Activated CD8-positive, alpha-beta memory T cell treated with anti-CD3 and anti-CD28 coated beads for 1 hour (primary cell): ENCODE measurements at regions not wholly inside any gene's neighbourhood (a gene's known extent, or its start where the extent isn't known, plus 50 kb on each side); places are given as distances from the start of the nearest gene placed in this dataset.

Source experiments
- DNase-seq, 2 donors: peaks; one replicate each; pipeline ENCODE4 v3.0.0-alpha.2; 2020; ENCODE audit warnings: low read depth in 1 of 2; ENCODE audit errors: extremely low read depth in 1 of 2

GRCh38 chr2:59713577-59713976 is 839.9 kb downstream of the BCL11A start:
- DNase-seq: no peak

GRCh38 chr2:59711121-59711520 is 842.3 kb downstream of the BCL11A start:
- no peak for DNase-seq

GRCh38 chr2:59706729-59707128 is 846.7 kb downstream of the BCL11A start:
- DNase-seq: no peak

- no peak for DNase-seq
These were observed 849.7 kb downstream of the BCL11A start for GRCh38 chr2:59703796-59704195.

GRCh38 chr2:59702026-59702425 is 851.4 kb downstream of the BCL11A start:
- no peak for DNase-seq

- no peak for DNase-seq
These were observed 852.0 kb downstream of the BCL11A start for GRCh38 chr2:59701271-59701994.

GRCh38 chr2:59694176-59694575 is 859.3 kb downstream of the BCL11A start:
- DNase-seq: no peak

GRCh38 chr2:59693231-59693959 is 860.1 kb downstream of the BCL11A start:
- no peak for DNase-seq

- DNase-seq: no peak
These were observed 861.8 kb downstream of the BCL11A start for GRCh38 chr2:59691518-59692190.

GRCh38 chr2:59690849-59691248 is 862.6 kb downstream of the BCL11A start:
- DNase-seq: no peak

GRCh38 chr2:59684771-59685166 is 868.7 kb downstream of the BCL11A start:
- DNase-seq: no peak

- DNase-seq: no peak
These were observed 869.2 kb downstream of the BCL11A start for GRCh38 chr2:59684116-59684770.

- no peak for DNase-seq
These were observed 872.6 kb downstream of the BCL11A start for GRCh38 chr2:59680863-59681262.

- DNase-seq: no peak
These were observed 876.3 kb downstream of the BCL11A start for GRCh38 chr2:59677158-59677557.

GRCh38 chr2:59674100-59674499 is 879.4 kb downstream of the BCL11A start:
- DNase-seq: no peak

- DNase-seq: no peak
These were observed 888.4 kb downstream of the BCL11A start for GRCh38 chr2:59665021-59665420.

- DNase-seq: no peak
These were observed 891.2 kb downstream of the BCL11A start for GRCh38 chr2:59662127-59662861.

- DNase-seq: no peak
These were observed 893.2 kb downstream of the BCL11A start for GRCh38 chr2:59660262-59660661.

- DNase-seq: no peak
These were observed 894.4 kb downstream of the BCL11A start for GRCh38 chr2:59658906-59659635.

- DNase-seq: no peak
These were observed 897.6 kb downstream of the BCL11A start for GRCh38 chr2:59655809-59656208.
